Natural killer cell (primary cell): ENCODE measurements at regions not wholly inside any gene's neighbourhood (a gene's known extent, or its start where the extent isn't known, plus 50 kb on each side); places are given as distances from the start of the nearest gene placed in this dataset.

Experiments
- ATAC-seq, 3 donors: fragments of 150-1000 bp in 2 of 3; fragments of 200-7000 bp in 1 of 3; cut with Tn5 transposase; 1 replicate in 1 of 3; 2 replicates in 2 of 3; pipeline ENCODE4 v1.10.0; 2021; ENCODE audit warnings: mild to moderate bottlenecking in 2 of 3, moderate library complexity in 2 of 3
- DNase-seq, 2 donors: peaks; one replicate each; pipeline versions ENCODE4 v3.0.0 to v3.0.0-alpha.2; 2013 to 2021; ENCODE audit warnings: mixed read lengths in 1 of 2
- H3K27ac ChIP-seq: one replicate; pipeline ENCODE4 v1.5.1; 2013; ENCODE audit warnings: mild to moderate bottlenecking, low read length
- H3K27me3 ChIP-seq: one replicate; pipeline ENCODE4 v1.6.1; 2013; ENCODE audit warnings: low read length; ENCODE audit not compliant: control insufficient read depth, insufficient read depth
- H3K36me3 ChIP-seq: one replicate; pipeline ENCODE4 v1.6.1; 2013; ENCODE audit warnings: low read length; ENCODE audit not compliant: control insufficient read depth, insufficient read depth
- H3K4me1 ChIP-seq: one replicate; pipeline ENCODE4 v1.6.1; 2013; ENCODE audit warnings: low read length; ENCODE audit not compliant: control insufficient read depth, insufficient read depth
- H3K4me3 ChIP-seq: one replicate; pipeline ENCODE4 v1.5.1; 2013; ENCODE audit warnings: low read length
- H3K9me3 ChIP-seq: one replicate; pipeline ENCODE4 v1.6.1; 2013; ENCODE audit warnings: low read length; ENCODE audit not compliant: control insufficient read depth, insufficient read depth
- H3K27ac Mint-ChIP-seq, 2 donors: one replicate each; pipeline ENCODE4 v1.8.0; 2022; ENCODE audit warnings: mild to moderate bottlenecking in 2 of 2, mixed read lengths in 2 of 2, moderate library complexity in 1 of 2
- H3K27me3 Mint-ChIP-seq, 2 donors: one replicate each; pipeline ENCODE4 v1.8.0; 2022; ENCODE audit warnings: low read depth in 2 of 2, mixed read lengths in 2 of 2
- H3K36me3 Mint-ChIP-seq: one replicate; pipeline ENCODE4 v1.8.0; 2022; ENCODE audit warnings: mixed read lengths
- H3K4me1 Mint-ChIP-seq, 2 donors: one replicate each; pipeline ENCODE4 v1.8.0; 2022; ENCODE audit warnings: mixed read lengths in 2 of 2
- H3K4me3 Mint-ChIP-seq: one replicate; pipeline ENCODE4 v1.8.0; 2022; ENCODE audit warnings: mild to moderate bottlenecking, moderate library complexity, mixed read lengths
- H3K9me3 Mint-ChIP-seq, 2 donors: one replicate each; pipeline ENCODE4 v1.8.0; 2022; ENCODE audit warnings: mixed read lengths in 2 of 2
- WGBS: methylation state at CpG from one replicate; pipeline ENCODE4 v1.1.7; 2013; ENCODE audit warnings: missing lambda C conversion rate; ENCODE audit not compliant: insufficient coverage; 5-methylcytosine and 5-hydroxymethylcytosine counted together
- intact Hi-C: fragments of 100-400 bp; cut with micrococcal nuclease; formaldehyde crosslinking; loops from one replicate; pipeline ENCODE4 v1.14.2; 2022
- TF ChIP-seq, protein P1 (sequence below): fragments of 200-600 bp; IDR thresholded peaks from one replicate; pipeline ENCODE4 v1.8.0; 2022; ENCODE audit warnings: antibody characterized with exemption

DNA sequence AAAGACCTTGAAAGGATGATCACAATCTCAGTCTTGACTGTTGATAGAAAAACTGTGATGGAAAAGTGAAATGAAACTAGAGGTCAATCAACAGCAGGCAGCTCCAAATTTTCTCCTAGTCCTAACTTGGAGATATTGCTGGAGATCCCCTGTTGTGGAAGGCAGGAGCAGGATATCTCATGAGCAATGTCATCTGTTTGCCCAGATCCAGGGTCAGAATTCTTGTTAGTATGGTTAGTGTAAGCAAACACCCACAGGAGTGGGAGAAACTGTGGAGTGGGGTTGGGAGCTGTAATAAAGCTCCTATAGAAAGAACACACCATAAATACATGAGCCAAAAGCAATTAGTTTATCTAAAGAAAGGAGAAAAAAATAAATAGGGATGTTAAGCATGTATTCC is 169.0 kb downstream of the AKR1D1 start:
- H3K9me3 Mint-ChIP-seq = peaks cover 8 to 9% of the 10 kb centered on the region in 2 donors
- H3K27me3 ChIP-seq = peaks cover 2% of the 10 kb centered on the region
- H3K36me3 Mint-ChIP-seq = no peaks in the 10 kb centered on the region
- no peaks in the 10 kb centered on the region for H3K36me3 ChIP-seq
- no peak overlapping the region for H3K4me3 ChIP-seq
- no peaks in the 10 kb centered on the region for H3K4me1 Mint-ChIP-seq
- TF ChIP-seq, protein P1, sequence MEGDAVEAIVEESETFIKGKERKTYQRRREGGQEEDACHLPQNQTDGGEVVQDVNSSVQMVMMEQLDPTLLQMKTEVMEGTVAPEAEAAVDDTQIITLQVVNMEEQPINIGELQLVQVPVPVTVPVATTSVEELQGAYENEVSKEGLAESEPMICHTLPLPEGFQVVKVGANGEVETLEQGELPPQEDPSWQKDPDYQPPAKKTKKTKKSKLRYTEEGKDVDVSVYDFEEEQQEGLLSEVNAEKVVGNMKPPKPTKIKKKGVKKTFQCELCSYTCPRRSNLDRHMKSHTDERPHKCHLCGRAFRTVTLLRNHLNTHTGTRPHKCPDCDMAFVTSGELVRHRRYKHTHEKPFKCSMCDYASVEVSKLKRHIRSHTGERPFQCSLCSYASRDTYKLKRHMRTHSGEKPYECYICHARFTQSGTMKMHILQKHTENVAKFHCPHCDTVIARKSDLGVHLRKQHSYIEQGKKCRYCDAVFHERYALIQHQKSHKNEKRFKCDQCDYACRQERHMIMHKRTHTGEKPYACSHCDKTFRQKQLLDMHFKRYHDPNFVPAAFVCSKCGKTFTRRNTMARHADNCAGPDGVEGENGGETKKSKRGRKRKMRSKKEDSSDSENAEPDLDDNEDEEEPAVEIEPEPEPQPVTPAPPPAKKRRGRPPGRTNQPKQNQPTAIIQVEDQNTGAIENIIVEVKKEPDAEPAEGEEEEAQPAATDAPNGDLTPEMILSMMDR = no peak
- no peaks in the 10 kb centered on the region for H3K4me1 ChIP-seq
- intact Hi-C loops = no loop called here
- ATAC-seq (no peak), DNase-seq (no peak)
- H3K4me3 Mint-ChIP-seq = no peak overlapping the region
- H3K9me3 ChIP-seq = peaks cover 8% of the 10 kb centered on the region
- no peak overlapping the region for H3K27ac ChIP-seq
- H3K27ac Mint-ChIP-seq = no peak overlapping the region
- H3K27me3 Mint-ChIP-seq = no peaks in the 10 kb centered on the region

DNA sequence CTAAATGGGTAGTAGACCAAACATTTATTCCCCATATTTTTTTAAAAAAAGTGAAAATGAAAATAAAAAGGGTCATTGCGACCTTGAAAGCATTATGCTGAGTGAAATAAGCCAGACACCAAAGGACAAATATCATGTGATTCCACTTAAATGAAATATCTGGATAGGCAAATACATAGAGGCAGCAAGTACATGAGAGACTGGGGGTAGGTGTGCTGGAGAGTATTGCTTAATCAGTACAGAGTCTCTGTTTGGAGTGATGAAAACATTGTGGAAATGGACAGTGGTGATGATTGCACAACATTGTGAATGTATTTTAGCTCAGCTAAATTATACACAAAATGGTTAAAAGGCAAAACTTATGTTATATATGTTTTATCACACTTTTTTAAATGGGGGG is 169.4 kb downstream of the AKR1D1 start:
- peaks cover 8% of the 10 kb centered on the region for H3K9me3 ChIP-seq
- H3K27ac ChIP-seq = no peak overlapping the region
- no peak overlapping the region for H3K4me3 Mint-ChIP-seq
- no peak overlapping the region for H3K4me3 ChIP-seq
- DNase-seq (no peak), ATAC-seq (no peak)
- intact Hi-C loops = no loop called here
- no peaks in the 10 kb centered on the region for H3K4me1 Mint-ChIP-seq
- no peak overlapping the region for H3K27ac Mint-ChIP-seq
- no peaks in the 10 kb centered on the region for H3K27me3 Mint-ChIP-seq
- WGBS = 100% methylated on average over 1 of the region's 1 CpG
- TF ChIP-seq, protein P1 = no peak
- H3K36me3 Mint-ChIP-seq = no peaks in the 10 kb centered on the region
- peaks cover 8 to 9% of the 10 kb centered on the region in 2 donors for H3K9me3 Mint-ChIP-seq
- no peaks in the 10 kb centered on the region for H3K36me3 ChIP-seq
- H3K27me3 ChIP-seq = peaks cover 2% of the 10 kb centered on the region
- H3K4me1 ChIP-seq = no peaks in the 10 kb centered on the region

DNA sequence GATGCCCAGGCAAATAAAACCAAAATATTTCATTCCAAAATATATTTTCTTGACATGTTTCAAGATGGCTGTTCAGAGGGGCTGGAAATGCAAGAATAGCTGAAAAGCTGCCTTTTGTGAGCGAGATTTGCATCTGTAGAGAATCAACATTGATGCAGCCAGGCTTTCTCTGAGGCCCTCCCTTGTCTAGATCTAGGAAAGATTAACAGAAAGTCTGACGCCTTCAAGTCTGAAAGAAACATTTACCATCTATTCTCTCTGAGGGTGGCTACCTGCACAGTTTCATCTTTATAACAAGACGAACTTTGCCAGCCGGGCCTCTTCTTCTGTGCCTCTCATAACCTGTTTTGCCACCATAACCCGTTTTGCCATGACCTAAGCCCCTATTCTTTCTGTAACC is 170.2 kb downstream of the AKR1D1 start:
- H3K4me1 Mint-ChIP-seq = no peaks in the 10 kb centered on the region

DNA sequence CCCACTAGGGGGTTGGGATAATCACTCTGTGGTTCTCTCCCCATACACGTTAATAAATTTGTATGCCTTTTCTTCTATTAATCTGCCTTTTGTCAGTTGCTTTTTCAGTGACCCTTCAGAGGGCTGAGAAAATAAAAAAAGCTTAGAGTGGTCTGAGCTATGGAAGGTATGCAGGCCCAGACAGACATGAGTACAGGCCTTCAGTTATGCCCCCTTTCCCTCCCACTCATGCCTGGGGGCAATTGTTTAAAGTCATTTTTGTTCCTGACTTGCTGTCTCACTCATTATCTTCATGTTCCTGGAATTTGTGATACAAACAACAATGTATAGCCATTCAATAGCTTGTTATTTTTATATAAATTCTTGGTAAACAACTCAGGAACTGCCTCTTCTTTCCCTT is 170.8 kb downstream of the AKR1D1 start:
- Histone ChIP-seq H3K27me3 (peaks cover 2% of the 10 kb centered on the region), H3K9me3 (peaks cover 8% of the 10 kb centered on the region), H3K4me3 (no peak overlapping the region), H3K27ac (no peak overlapping the region), H3K36me3 (no peaks in the 10 kb centered on the region), H3K4me1 (no peaks in the 10 kb centered on the region)
- Mint-ChIP-seq H3K27me3 (no peaks in the 10 kb centered on the region), H3K4me1 (no peaks in the 10 kb centered on the region), H3K27ac (no peak overlapping the region), H3K4me3 (no peak overlapping the region), H3K9me3 (peaks cover 8 to 9% of the 10 kb centered on the region in 2 donors), H3K36me3 (no peaks in the 10 kb centered on the region)
- ATAC-seq (no peak), DNase-seq (no peak)
- 100% methylated on average over 1 of the region's 1 CpG for WGBS
- intact Hi-C loops = no loop called here
- TF ChIP-seq, protein P1 = no peak

More for the DNA sequence above, 170.2 kb downstream of the AKR1D1 start:
- H3K27me3 Mint-ChIP-seq = no peaks in the 10 kb centered on the region
- no peaks in the 10 kb centered on the region for H3K4me1 ChIP-seq
- H3K4me3 Mint-ChIP-seq = no peak overlapping the region
- H3K36me3 Mint-ChIP-seq = no peaks in the 10 kb centered on the region
- H3K9me3 ChIP-seq = peaks cover 8% of the 10 kb centered on the region
- no peak overlapping the region for H3K4me3 ChIP-seq
- TF ChIP-seq, protein P1 = no peak
- ATAC-seq = no peak
- no peak overlapping the region for H3K27ac Mint-ChIP-seq
- H3K36me3 ChIP-seq = no peaks in the 10 kb centered on the region
- no peak for DNase-seq
- peaks cover 2% of the 10 kb centered on the region for H3K27me3 ChIP-seq
- no peak overlapping the region for H3K27ac ChIP-seq
- intact Hi-C loops = no loop called here
- H3K9me3 Mint-ChIP-seq = peaks cover 8 to 9% of the 10 kb centered on the region in 2 donors
- 78% methylated on average over 5 of the region's 5 CpGs for WGBS
